ENCODE measurements at regions not wholly inside any gene's neighbourhood (a gene's known extent, or its start where the extent isn't known, plus 50 kb on each side); places are given as distances from the start of the nearest gene placed in this dataset.

DNA sequence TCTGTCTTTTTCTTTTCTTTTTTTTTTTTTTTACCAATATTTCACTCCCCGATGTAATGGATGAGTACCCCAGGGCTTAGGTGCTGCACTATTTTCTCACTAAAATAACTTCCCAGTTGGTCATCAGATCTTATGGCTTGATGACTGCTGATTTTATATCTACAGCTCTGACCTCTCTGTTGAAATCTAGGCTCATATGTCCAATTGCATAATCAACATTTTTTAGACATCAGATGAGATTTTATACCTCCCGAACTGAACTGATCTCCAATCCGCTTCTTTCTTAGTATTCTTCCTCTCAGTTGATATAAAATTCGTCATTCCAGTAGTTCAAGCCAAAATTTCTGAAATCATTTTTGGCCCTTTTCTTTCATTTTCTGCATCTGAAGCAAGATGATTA lies 1236.5 kb downstream of the SLC16A7 start:
- TF ChIP-seq, protein P1, sequence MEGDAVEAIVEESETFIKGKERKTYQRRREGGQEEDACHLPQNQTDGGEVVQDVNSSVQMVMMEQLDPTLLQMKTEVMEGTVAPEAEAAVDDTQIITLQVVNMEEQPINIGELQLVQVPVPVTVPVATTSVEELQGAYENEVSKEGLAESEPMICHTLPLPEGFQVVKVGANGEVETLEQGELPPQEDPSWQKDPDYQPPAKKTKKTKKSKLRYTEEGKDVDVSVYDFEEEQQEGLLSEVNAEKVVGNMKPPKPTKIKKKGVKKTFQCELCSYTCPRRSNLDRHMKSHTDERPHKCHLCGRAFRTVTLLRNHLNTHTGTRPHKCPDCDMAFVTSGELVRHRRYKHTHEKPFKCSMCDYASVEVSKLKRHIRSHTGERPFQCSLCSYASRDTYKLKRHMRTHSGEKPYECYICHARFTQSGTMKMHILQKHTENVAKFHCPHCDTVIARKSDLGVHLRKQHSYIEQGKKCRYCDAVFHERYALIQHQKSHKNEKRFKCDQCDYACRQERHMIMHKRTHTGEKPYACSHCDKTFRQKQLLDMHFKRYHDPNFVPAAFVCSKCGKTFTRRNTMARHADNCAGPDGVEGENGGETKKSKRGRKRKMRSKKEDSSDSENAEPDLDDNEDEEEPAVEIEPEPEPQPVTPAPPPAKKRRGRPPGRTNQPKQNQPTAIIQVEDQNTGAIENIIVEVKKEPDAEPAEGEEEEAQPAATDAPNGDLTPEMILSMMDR (conservative IDR thresholded peaks at IDR 0.05 in 1 of 2, IDR thresholded peaks at IDR 0.05 in 1 of 2; ENCODE audit: low read depth in 1 of 2, low read length in 2 of 2): no peak
- TF ChIP-seq EZH2 (IDR thresholded peaks at IDR 0.05; ENCODE audit: low read length, missing control alignments): no peak

Data from fibroblast of lung (primary cell).